Stimulated activated naive B cell treated with anti-CD40 and anti-IgM and Interleukin-4, amounts not matched to agents 10 μg/mL and 1 μg/mL and 100 μg/mL, for 72 hours (primary cell): ENCODE measurements at regions not wholly inside any gene's neighbourhood (a gene's known extent, or its start where the extent isn't known, plus 50 kb on each side); places are given as distances from the start of the nearest gene placed in this dataset.
A peak's percentile ranks its signal among the peaks of the same experiment; 100 is the strongest.

ENCODE experiments used
- ATAC-seq, 2 donors: fragments of 150-1000 bp; cut with Tn5 transposase; replicated peaks; 2 replicates each; pipeline ENCODE4 v1.10.0; 2021; ENCODE audit warnings: moderate library complexity in 1 of 2
- DNase-seq: peaks from one replicate; pipeline ENCODE4 v3.0.0; 2021
- H3K27ac Mint-ChIP-seq: one replicate; pipeline ENCODE4 v1.8.0; 2022; ENCODE audit warnings: mild to moderate bottlenecking, mixed read lengths
- H3K27me3 Mint-ChIP-seq, 2 donors: one replicate each; pipeline ENCODE4 v1.8.0; 2022; ENCODE audit warnings: mixed read lengths in 2 of 2
- H3K36me3 Mint-ChIP-seq, 2 donors: one replicate each; pipeline ENCODE4 v1.8.0; 2022; ENCODE audit warnings: mixed read lengths in 2 of 2, mild to moderate bottlenecking in 1 of 2
- H3K4me1 Mint-ChIP-seq, 2 donors: one replicate each; pipeline ENCODE4 v1.8.0; 2022; ENCODE audit warnings: mixed read lengths in 2 of 2, mild to moderate bottlenecking in 1 of 2
- H3K4me3 Mint-ChIP-seq, 2 donors: one replicate each; pipeline ENCODE4 v1.8.0; 2022; ENCODE audit warnings: mild to moderate bottlenecking in 2 of 2, mixed read lengths in 2 of 2, moderate library complexity in 1 of 2
- H3K9me3 Mint-ChIP-seq, 2 donors: one replicate each; pipeline ENCODE4 v1.8.0; 2022; ENCODE audit warnings: mixed read lengths in 2 of 2, mild to moderate bottlenecking in 1 of 2

DNA sequence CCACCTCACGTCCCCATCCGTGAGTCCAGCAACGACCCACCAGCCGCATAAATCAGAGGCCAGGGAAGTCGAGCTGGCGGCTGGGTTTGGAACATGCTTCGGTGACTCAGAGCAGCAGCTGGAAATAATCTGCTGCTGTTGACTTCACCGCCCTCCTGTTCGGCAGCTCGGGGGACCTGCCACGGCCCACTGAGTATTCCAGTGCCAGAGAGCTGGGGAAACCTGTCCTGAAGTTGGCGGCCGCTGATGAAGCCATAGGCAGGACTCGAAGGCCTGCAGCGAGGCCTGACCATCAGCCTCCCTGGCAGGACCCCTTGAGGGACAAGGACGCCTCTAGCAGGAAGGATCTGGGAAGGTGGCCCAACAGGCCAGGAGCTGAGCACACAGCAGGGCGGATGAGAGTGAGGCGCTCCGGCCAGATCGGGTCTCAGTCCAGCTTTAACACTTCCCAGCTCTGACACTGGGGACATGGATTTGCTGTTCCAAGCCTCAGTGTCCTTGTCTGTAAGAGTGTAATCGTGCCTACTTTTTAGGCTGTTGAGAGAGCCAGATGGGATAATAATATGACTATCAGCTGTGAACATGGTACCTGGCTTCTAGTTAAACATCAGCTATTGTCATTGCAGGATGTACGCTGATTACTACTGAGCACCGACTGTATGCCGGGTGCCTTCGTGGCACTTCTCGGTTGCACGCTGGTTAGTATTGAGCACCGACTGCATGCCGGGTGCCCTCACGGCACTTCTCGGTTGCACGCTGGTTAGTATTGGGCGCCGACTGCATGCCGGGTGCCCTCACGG is 50.4 kb upstream of the CIBAR2 start:
- ATAC-seq, result no peak
- peaks cover 22 to 32% of the 10 kb centered on the region in 2 donors for H3K27me3 Mint-ChIP-seq
- H3K4me1 Mint-ChIP-seq, result peaks cover 7 to 8% of the 10 kb centered on the region in 2 donors
- H3K4me3 Mint-ChIP-seq, result no peak overlapping the region
- no peak overlapping the region for H3K27ac Mint-ChIP-seq
- no peaks in the 10 kb centered on the region for H3K36me3 Mint-ChIP-seq
- DNase-seq, result no peak
- no peaks in the 10 kb centered on the region for H3K9me3 Mint-ChIP-seq

DNA sequence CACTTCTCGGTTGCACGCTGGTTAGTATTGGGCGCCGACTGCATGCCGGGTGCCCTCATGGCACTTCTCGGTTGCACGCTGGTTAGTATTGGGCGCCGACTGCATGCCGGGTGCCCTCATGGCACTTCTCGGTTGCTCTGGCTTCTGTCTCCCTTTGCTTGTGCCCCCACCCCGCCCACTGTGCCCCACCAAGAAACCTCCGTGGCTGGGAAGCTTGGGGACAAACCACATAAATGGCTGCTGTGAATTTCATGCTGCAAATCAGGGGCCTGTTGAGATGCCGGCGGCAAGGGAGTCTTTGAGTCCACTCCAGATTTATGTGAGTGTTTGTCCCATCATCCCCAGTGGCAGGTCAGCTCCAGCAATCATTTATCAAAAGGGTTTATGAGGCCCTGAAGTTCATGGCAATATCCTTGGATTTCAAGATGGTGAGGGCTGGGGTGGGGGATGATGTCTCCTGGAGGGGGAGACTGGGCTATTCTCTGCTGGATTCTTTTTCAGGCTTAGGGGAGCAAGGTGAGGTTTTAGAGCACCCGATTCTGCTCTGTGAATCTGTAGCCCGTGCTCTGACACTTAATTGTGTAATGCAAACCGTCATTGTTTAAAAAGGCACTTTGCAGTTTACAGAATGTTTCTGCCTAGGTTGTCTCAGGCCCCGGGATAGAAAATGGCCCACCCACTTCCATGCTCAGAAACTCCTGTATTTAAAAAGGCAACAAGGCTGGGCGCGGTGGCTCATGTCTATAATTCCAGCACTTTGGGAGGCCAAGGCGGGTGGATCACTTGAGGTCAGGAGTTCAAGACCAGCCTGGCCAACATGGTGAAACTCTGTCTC is 51.2 kb upstream of the CIBAR2 start:
- Mint-ChIP-seq H3K9me3 (no peaks in the 10 kb centered on the region), H3K4me3 (no peak overlapping the region), H3K36me3 (no peaks in the 10 kb centered on the region), H3K27ac (no peak overlapping the region), H3K27me3 (peaks cover 22 to 34% of the 10 kb centered on the region in 2 donors), H3K4me1 (peaks cover 0 to under 1% of the 10 kb centered on the region in 2 donors)
- DNase-seq (no peak), ATAC-seq (no peak)

DNA sequence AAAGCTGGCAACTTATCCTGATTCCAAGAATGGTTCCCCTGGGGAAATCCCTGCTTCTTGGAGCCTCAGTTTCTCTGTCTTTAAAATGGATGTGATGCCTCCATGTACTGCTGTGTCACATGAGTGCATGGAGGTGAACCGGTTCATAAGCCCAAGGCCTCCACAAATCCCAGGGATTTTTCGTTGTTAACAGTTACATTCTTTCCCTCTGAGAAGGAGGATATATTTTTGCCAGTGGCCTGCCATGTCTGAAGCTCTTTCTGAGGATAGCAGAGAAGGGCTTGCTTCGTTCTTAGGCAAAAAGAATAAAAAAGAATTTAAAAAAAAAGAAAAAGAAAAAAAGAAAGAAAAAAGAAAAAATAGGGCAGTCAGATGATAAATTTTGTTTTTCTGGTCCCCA is 52.2 kb upstream of the CIBAR2 start:
- H3K27ac Mint-ChIP-seq, result no peak overlapping the region
- H3K9me3 Mint-ChIP-seq, result no peaks in the 10 kb centered on the region

DNA sequence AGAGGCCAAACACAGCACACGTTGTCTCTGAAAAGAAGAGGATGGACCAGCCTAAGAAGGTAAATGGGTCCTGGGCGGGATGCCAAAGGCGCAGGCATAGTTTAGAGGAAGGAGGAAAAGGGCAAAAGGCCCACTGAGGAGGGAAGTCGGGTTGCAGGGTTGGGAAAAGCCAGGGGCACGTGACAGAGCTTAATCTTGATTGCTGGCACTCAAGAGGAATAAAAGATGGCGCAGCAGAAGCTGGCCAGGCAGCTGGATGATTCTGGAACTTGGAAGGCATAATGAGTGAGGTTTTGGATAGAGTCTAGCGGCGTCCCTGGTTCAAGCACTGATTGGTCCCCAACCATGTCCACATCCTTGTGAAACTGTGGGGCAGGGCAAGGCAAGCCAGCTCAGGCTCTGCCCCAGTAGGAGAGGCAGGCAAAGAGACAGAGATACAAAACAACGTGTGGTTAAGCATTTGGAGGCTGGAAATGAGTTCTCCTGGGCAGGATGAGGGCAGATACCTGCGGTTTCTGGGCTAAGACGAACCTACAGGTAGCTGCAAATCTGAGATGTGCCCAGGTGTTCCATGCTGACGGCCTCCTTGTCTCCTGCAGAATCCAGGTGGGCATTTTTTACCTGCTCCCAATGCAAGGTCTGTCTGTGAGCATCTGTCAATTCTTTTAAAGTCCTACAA is 52.7 kb upstream of the CIBAR2 start:
- H3K4me3 Mint-ChIP-seq, result no peak overlapping the region
- ATAC-seq (no peak), DNase-seq (no peak)
- H3K9me3 Mint-ChIP-seq, result no peaks in the 10 kb centered on the region
- H3K27me3 Mint-ChIP-seq, result peaks cover 25 to 38% of the 10 kb centered on the region in 2 donors
- H3K36me3 Mint-ChIP-seq, result no peaks in the 10 kb centered on the region
- no peaks in the 10 kb centered on the region for H3K4me1 Mint-ChIP-seq
- H3K27ac Mint-ChIP-seq, result no peak overlapping the region

More for the DNA sequence above, 52.2 kb upstream of the CIBAR2 start:
- Mint-ChIP-seq H3K4me1 (no peaks in the 10 kb centered on the region), H3K4me3 (no peak overlapping the region), H3K36me3 (no peaks in the 10 kb centered on the region), H3K27me3 (peaks cover 25 to 38% of the 10 kb centered on the region in 2 donors)
- ATAC-seq, result no peak
- no peak for DNase-seq

- Mint-ChIP-seq H3K36me3 (peaks cover 0 to 1% of the 10 kb centered on the region in 2 donors), H3K4me1 (no peaks in the 10 kb centered on the region), H3K9me3 (no peaks in the 10 kb centered on the region), H3K27me3 (peaks cover 29 to 46% of the 10 kb centered on the region in 2 donors), H3K27ac (no peak overlapping the region), H3K4me3 (no peak overlapping the region)
- DNase-seq, result no peak
- ATAC-seq, result no peak
Measured at GRCh38 chr16:85165781-85166180, 53.5 kb upstream of the CIBAR2 start.

- Mint-ChIP-seq H3K36me3 (peaks cover 0 to 1% of the 10 kb centered on the region in 2 donors), H3K9me3 (no peaks in the 10 kb centered on the region), H3K4me1 (peaks cover 0 to under 1% of the 10 kb centered on the region in 2 donors), H3K27ac (no peak overlapping the region), H3K27me3 (peaks cover 34 to 51% of the 10 kb centered on the region in 2 donors), H3K4me3 (no peak overlapping the region)
- ATAC-seq, result no peak
- DNase-seq, result no peak
Measured at GRCh38 chr16:85166281-85166680, 54.0 kb upstream of the CIBAR2 start.

- no peak overlapping the region for H3K4me3 Mint-ChIP-seq
- peaks cover 0 to 1% of the 10 kb centered on the region in 2 donors for H3K36me3 Mint-ChIP-seq
- DNase-seq (no peak), ATAC-seq (no peak)
- peaks cover 0 to 2% of the 10 kb centered on the region in 2 donors for H3K4me1 Mint-ChIP-seq
- peaks cover 41 to 57% of the 10 kb centered on the region in 2 donors for H3K27me3 Mint-ChIP-seq
- no peaks in the 10 kb centered on the region for H3K9me3 Mint-ChIP-seq
- H3K27ac Mint-ChIP-seq, result no peak overlapping the region
Measured at GRCh38 chr16:85166699-85167588, 54.7 kb upstream of the CIBAR2 start.

DNA sequence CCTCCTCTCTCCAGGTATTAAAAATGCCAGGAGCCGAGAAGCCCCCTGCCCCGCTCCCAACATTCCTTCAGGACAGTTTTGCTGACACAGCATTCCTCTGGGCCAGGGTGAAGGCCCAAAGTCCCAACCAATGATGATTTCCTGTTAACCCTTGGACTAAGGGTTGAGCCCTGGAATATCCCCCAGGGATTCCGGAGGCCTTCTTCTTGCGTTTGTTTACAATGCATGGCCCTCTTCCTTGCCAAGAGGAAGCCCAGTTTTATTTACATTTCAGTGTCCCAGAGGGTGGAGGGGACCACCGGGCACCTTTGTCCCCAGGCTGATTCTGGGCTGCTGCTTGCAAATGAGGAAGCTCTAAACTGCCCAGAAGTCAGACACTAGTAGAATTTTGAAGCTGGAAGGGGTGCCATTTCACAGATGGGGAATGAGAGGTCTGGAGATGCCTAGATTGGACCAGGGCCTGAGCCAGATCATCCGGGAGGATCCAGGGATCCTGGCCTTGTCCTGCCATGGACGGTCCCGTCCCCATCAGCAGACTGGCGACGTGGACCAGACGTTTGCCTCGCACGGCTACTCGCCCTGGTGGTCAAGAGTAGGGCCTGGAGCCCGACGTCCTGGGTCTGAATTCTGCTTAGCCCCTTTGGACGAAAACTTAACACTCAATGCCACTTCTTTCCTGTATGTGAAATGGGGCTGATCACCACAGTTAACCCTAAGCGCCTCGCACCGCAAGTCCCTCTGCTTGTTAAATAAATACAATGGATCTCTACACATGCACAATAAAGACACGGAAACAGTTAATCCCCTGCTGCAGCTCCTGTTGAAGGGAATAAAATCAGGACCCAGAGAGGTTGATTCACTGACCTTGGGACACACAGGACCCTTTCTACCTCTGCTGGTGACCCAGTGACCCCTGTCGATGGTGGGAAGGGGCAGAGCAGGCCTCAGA is 55.6 kb upstream of the CIBAR2 start:
- Mint-ChIP-seq H3K27ac (no peak overlapping the region), H3K27me3 (peaks cover 50 to 66% of the 10 kb centered on the region in 2 donors), H3K4me1 (peaks cover 0 to 2% of the 10 kb centered on the region in 2 donors), H3K9me3 (no peaks in the 10 kb centered on the region), H3K36me3 (peaks cover 0 to 1% of the 10 kb centered on the region in 2 donors), H3K4me3 (no peak overlapping the region)
- ATAC-seq (no peak), DNase-seq (no peak)

DNA sequence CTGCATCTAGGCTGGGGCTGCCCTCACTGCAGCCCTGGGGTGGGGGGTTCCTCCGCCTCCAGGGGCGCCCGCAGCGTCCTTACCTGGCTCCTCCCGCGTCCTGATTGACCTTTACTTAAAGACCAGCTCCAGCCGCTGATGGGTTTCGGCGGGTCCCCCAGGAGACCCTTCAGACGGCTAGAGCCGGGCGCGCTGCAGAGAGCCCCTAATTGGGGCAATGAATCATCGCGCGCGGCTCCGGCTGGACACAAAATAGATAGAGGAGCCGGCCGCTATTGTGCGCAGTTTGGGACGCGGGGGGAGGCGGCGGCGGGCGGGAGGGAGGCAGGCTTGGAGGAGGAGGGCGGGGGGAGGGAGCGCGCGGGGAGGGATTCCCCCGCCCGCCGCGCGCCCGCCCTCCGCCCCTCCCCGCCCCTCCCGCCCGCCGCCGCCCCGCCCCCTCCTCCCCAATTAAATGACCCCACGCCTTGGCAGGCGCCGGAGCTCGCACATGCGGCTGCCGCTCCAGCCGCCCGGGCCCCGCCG is 56.5 kb upstream of the CIBAR2 start:
- ATAC-seq (no peak), DNase-seq (no peak)
- peaks cover 0 to 1% of the 10 kb centered on the region in 2 donors for H3K36me3 Mint-ChIP-seq
- H3K27ac Mint-ChIP-seq, result no peak overlapping the region
- H3K4me3 Mint-ChIP-seq, result peak overlapping the region; percentile 68 to 73
- H3K9me3 Mint-ChIP-seq, result no peaks in the 10 kb centered on the region
- H3K4me1 Mint-ChIP-seq, result peaks cover 0 to 2% of the 10 kb centered on the region in 2 donors
- peaks cover 56 to 76% of the 10 kb centered on the region in 2 donors for H3K27me3 Mint-ChIP-seq

GRCh38 chr16:85169333-85170065 is 57.2 kb upstream of the CIBAR2 start:
- ATAC-seq (no peak), DNase-seq (no peak)
- peaks cover 63 to 82% of the 10 kb centered on the region in 2 donors for H3K27me3 Mint-ChIP-seq
- H3K9me3 Mint-ChIP-seq, result no peaks in the 10 kb centered on the region
- H3K4me1 Mint-ChIP-seq, result peaks cover 0 to 2% of the 10 kb centered on the region in 2 donors
- no peak overlapping the region for H3K4me3 Mint-ChIP-seq
- H3K27ac Mint-ChIP-seq, result no peak overlapping the region
- peaks cover 0 to 1% of the 10 kb centered on the region in 2 donors for H3K36me3 Mint-ChIP-seq

GRCh38 chr16:85170066-85170491 is 57.8 kb upstream of the CIBAR2 start:
- Mint-ChIP-seq H3K4me1 (peaks cover 0 to 4% of the 10 kb centered on the region in 2 donors), H3K9me3 (no peaks in the 10 kb centered on the region), H3K4me3 (no peak overlapping the region), H3K27ac (no peak overlapping the region), H3K27me3 (peaks cover 64 to 82% of the 10 kb centered on the region in 2 donors), H3K36me3 (peaks cover 0 to 1% of the 10 kb centered on the region in 2 donors)
- DNase-seq, result no peak
- ATAC-seq, result no peak

DNA sequence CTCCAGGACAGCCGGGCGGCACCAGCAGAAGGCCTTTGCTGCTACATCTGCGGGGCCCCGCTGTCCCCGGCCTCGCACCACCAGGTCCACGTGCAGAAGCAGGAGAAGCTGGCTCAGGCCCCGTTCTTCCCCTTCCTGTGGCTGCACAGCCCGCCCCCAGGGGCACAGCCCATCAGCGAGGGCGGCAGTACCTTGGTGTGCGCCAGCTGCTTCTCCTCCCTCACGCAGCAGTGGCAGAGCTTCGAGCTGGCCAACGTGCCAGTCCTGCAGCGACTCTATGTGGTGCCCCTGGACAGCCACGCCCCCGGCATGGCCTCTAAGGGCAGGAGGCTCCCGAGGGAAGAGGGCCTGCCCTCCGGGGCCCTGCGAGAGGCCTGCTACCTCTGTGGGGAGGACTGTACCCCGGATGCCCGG is 58.3 kb upstream of the CIBAR2 start:
- no peak for ATAC-seq
- Mint-ChIP-seq H3K4me3 (peak overlapping the region; percentile 18 to 47), H3K27me3 (peaks cover 68 to 83% of the 10 kb centered on the region in 2 donors), H3K27ac (no peak overlapping the region), H3K36me3 (peaks cover 0 to 1% of the 10 kb centered on the region in 2 donors), H3K4me1 (peaks cover 0 to 4% of the 10 kb centered on the region in 2 donors), H3K9me3 (no peaks in the 10 kb centered on the region)
- no peak for DNase-seq
